Mammary epithelial cell (primary cell): ENCODE measurements at regions not wholly inside any gene's neighbourhood (a gene's known extent, or its start where the extent isn't known, plus 50 kb on each side); places are given as distances from the start of the nearest gene placed in this dataset.
"Not testable (repeated sequence)": the region's sequence is repeated elsewhere in the genome, so short reads cannot be mapped to it uniquely, and the experiment has no call there.

ENCODE experiments used
- EZH2 ChIP-seq: IDR thresholded peaks from 2 replicates; pipeline ENCODE4 v1.6.1; 2012; ENCODE audit warnings: low read length, inconsistent platforms, borderline replicate concordance
- TF ChIP-seq, protein P1 (sequence below), 2 donors: IDR thresholded peaks in 1 of 2; conservative IDR thresholded peaks in 1 of 2; 2 replicates each; pipeline ENCODE4 v1.5.1; 2011 to 2012; ENCODE audit warnings: inconsistent platforms in 2 of 2, low read length in 2 of 2, mild to moderate bottlenecking in 2 of 2, control low read depth in 1 of 2, low read depth in 1 of 2; ENCODE audit not compliant: insufficient read depth in 1 of 2; ENCODE audit errors: extremely low read depth in 1 of 2

DNA sequence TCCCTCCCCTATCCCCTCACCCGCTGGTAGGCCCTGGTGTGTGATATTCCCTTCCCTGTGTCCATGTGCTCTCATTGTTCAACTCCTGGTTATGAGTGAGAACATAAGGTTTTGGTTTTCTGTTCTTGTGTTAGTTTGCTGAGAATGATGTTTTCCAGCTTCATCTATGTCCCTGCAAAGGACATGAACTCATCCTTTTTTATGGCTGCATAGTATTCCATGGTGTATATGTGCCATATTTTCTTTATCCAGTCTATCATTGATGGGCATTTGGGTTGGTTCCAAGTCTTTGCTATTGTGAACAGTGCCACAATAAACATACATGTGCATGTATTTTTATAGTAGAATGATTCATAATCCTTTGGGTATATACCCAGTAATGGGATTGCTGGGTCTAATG is 217.8 kb downstream of the TLE3 start:
- TF ChIP-seq, protein P1, sequence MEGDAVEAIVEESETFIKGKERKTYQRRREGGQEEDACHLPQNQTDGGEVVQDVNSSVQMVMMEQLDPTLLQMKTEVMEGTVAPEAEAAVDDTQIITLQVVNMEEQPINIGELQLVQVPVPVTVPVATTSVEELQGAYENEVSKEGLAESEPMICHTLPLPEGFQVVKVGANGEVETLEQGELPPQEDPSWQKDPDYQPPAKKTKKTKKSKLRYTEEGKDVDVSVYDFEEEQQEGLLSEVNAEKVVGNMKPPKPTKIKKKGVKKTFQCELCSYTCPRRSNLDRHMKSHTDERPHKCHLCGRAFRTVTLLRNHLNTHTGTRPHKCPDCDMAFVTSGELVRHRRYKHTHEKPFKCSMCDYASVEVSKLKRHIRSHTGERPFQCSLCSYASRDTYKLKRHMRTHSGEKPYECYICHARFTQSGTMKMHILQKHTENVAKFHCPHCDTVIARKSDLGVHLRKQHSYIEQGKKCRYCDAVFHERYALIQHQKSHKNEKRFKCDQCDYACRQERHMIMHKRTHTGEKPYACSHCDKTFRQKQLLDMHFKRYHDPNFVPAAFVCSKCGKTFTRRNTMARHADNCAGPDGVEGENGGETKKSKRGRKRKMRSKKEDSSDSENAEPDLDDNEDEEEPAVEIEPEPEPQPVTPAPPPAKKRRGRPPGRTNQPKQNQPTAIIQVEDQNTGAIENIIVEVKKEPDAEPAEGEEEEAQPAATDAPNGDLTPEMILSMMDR (conservative IDR thresholded peaks at IDR 0.05 in 1 of 2, IDR thresholded peaks at IDR 0.05 in 1 of 2; ENCODE audit: extremely low read depth in 1 of 2, insufficient read depth in 1 of 2, low read depth in 1 of 2, low read length in 2 of 2), result not testable (repeated sequence)
- not testable (repeated sequence) for TF ChIP-seq EZH2
